GM12865 (cell line): ENCODE measurements at regions not wholly inside any gene's neighbourhood (a gene's known extent, or its start where the extent isn't known, plus 50 kb on each side); places are given as distances from the start of the nearest gene placed in this dataset.
"Not testable (repeated sequence)": the region's sequence is repeated elsewhere in the genome, so short reads cannot be mapped to it uniquely, and the experiment has no call there.

Experiments
- DNase-seq: peaks from one replicate; pipeline ENCODE4 v3.0.0; 2010; ENCODE audit warnings: low read depth
- H3K4me3 ChIP-seq: 2 replicates; pipeline ENCODE4 v1.5.1; 2011; ENCODE audit warnings: mild to moderate bottlenecking, low read depth, low read length, control low read depth
- TF ChIP-seq, protein P1 (sequence below): IDR thresholded peaks from 2 replicates; pipeline ENCODE4 v1.5.1; 2011; ENCODE audit warnings: low read length, control low read depth, low read depth, inconsistent platforms; ENCODE audit not compliant: insufficient read depth; ENCODE audit errors: missing control alignments

GRCh38 chr4:125184116-125184515 lies 130.6 kb upstream of the FAT4 start:
- no peak overlapping the region for H3K4me3 ChIP-seq
- no peak for DNase-seq
- TF ChIP-seq, protein P1, sequence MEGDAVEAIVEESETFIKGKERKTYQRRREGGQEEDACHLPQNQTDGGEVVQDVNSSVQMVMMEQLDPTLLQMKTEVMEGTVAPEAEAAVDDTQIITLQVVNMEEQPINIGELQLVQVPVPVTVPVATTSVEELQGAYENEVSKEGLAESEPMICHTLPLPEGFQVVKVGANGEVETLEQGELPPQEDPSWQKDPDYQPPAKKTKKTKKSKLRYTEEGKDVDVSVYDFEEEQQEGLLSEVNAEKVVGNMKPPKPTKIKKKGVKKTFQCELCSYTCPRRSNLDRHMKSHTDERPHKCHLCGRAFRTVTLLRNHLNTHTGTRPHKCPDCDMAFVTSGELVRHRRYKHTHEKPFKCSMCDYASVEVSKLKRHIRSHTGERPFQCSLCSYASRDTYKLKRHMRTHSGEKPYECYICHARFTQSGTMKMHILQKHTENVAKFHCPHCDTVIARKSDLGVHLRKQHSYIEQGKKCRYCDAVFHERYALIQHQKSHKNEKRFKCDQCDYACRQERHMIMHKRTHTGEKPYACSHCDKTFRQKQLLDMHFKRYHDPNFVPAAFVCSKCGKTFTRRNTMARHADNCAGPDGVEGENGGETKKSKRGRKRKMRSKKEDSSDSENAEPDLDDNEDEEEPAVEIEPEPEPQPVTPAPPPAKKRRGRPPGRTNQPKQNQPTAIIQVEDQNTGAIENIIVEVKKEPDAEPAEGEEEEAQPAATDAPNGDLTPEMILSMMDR: no peak

GRCh38 chr4:125181804-125182203 lies 133.0 kb upstream of the FAT4 start:
- H3K4me3 ChIP-seq: no peak overlapping the region
- DNase-seq: no peak
- TF ChIP-seq, protein P1: no peak

GRCh38 chr4:125179727-125180126 lies 135.0 kb upstream of the FAT4 start:
- TF ChIP-seq, protein P1: no peak
- no peak for DNase-seq
- H3K4me3 ChIP-seq: no peak overlapping the region

DNA sequence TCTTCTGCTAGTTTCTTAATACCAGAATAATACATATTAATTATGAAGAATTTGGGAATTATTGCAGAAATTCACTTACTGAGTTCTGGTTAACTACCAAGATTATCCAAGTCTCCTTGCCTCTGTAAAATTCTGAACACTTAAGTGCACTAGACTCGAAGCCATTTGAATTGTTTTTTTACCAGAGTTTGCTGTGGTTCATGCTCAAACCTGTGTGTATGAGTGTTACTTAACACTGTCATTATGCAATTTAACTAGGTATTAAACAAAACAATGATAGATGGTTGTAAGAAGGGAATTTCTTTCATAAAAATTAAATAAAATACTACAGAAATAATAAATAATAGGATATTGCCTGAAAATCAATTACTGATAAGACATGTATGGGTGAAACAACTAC lies 145.6 kb upstream of the FAT4 start:
- TF ChIP-seq, protein P1: no peak
- H3K4me3 ChIP-seq: no peak overlapping the region
- no peak for DNase-seq

DNA sequence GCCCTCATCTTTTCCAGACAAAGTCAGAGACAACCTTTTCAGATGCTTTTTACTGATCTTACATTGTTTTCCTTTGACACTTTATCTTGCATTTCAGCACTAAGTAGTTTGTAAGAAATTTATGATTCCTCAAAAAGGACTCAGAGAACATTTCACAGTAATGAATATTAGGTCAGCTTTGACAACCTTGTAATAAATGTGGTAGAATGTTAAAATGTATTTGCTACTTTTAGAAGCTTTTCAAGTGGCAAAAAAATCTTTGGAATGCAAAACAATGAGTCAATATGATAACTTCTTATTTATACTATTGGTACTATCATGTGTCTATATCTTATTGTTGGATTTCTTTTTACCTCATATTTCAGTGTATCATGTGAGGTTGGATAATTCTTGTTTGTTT lies 146.2 kb upstream of the FAT4 start:
- TF ChIP-seq, protein P1: no peak
- H3K4me3 ChIP-seq: no peak overlapping the region
- DNase-seq: no peak

DNA sequence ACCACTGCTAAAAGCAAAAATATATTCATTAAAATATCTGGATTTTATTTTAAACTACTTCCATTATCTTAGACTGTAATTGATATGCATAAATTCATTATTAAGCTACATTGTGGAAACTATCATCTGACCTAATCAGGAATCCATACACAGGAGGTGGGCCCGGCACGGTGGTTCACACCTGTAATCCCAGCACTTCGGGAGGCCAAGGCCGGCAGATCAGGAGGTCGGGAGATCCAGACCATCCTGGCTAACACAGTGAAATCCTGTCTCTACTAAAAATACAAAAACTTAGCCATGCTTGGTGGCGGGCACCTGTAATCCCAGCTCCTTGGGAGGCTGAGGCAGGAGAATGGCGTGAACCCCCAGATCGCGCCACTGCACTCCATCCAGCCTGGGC lies 148.7 kb upstream of the FAT4 start:
- not testable (repeated sequence) for DNase-seq, H3K4me3 ChIP-seq

DNA sequence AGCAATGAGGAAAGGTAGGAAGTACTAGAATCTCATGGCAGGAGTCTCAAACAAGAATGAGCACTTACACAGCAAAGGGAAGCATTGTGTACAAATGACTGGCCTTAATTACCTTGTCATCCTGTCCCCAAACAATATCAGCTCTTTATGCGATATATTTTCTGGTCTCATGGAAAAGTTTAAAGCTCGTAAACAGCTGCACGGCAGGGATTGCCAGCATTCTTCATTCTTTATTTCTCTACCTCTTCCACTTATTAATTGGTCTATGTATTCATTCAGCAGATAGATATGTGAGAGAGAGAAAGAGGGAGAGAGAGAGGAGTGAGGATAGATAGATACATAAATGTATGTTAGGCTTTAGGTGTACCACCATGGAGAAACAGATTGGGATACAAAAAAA lies 155.8 kb upstream of the FAT4 start:
- TF ChIP-seq, protein P1: no peak
- DNase-seq: no peak
- no peak overlapping the region for H3K4me3 ChIP-seq
